Astrocyte (in vitro differentiated cells and primary cell): ENCODE measurements at regions not wholly inside any gene's neighbourhood (a gene's known extent, or its start where the extent isn't known, plus 50 kb on each side); places are given as distances from the start of the nearest gene placed in this dataset.

Source experiments
- DNase-seq: peaks from one replicate; pipeline ENCODE4 v3.0.0-alpha.2; 2010; ENCODE audit warnings: low read depth
- FAIRE-seq: peaks from 2 replicates; lab custom pipeline; 2011; peaks lifted over from hg19 to GRCh38; lab: Jason Lieb, UNC
- H2AFZ ChIP-seq: 2 replicates; pipeline ENCODE4 v1.6.0; 2012; ENCODE audit warnings: low read depth, low read length, inconsistent platforms
- H3K27ac ChIP-seq: 2 replicates; pipeline ENCODE4 v1.5.1; 2011; ENCODE audit warnings: low read depth, low read length, inconsistent platforms
- H3K27me3 ChIP-seq: 2 replicates; pipeline ENCODE4 v1.6.0; 2011; ENCODE audit warnings: low read length, inconsistent platforms; ENCODE audit not compliant: insufficient read depth
- H3K36me3 ChIP-seq: 2 replicates; pipeline ENCODE4 v1.5.1; 2011; ENCODE audit warnings: low read length, inconsistent platforms; ENCODE audit not compliant: insufficient read depth
- H3K4me1 ChIP-seq: 2 replicates; pipeline ENCODE4 v1.5.1; 2011; ENCODE audit warnings: low read length, inconsistent platforms; ENCODE audit not compliant: insufficient read depth
- H3K4me2 ChIP-seq: 2 replicates; pipeline ENCODE4 v1.6.0; 2012; ENCODE audit warnings: low read length, inconsistent platforms
- H3K4me3 ChIP-seq: 2 replicates; pipeline ENCODE4 v1.5.1; 2011; ENCODE audit warnings: low read depth, mild to moderate bottlenecking, low read length, inconsistent platforms; ENCODE audit not compliant: insufficient read depth
- H3K79me2 ChIP-seq: 2 replicates; pipeline ENCODE4 v1.6.0; 2012; ENCODE audit warnings: mild to moderate bottlenecking, low read length, inconsistent platforms; ENCODE audit not compliant: insufficient read depth
- H3K9ac ChIP-seq: 2 replicates; pipeline ENCODE4 v1.6.0; 2012; ENCODE audit warnings: mild to moderate bottlenecking, low read length, inconsistent platforms
- H3K9me3 ChIP-seq: 2 replicates; pipeline ENCODE4 v1.5.1; 2012; ENCODE audit warnings: low read depth, mild to moderate bottlenecking, low read length, inconsistent platforms; ENCODE audit not compliant: insufficient read depth
- H4K20me1 ChIP-seq: 2 replicates; pipeline ENCODE4 v1.6.0; 2012; ENCODE audit warnings: low read length, inconsistent platforms; ENCODE audit not compliant: insufficient read depth
- H3K27ac Mint-ChIP-seq: one replicate; pipeline ENCODE4 v1.8.0; 2021; ENCODE audit warnings: mild to moderate bottlenecking, mixed read lengths; ENCODE audit not compliant: unreplicated experiment
- H3K27me3 Mint-ChIP-seq: one replicate; pipeline ENCODE4 v1.8.0; 2021; ENCODE audit warnings: low read depth, mixed read lengths; ENCODE audit not compliant: unreplicated experiment
- H3K36me3 Mint-ChIP-seq: one replicate; pipeline ENCODE4 v1.8.0; 2021; ENCODE audit warnings: low read depth, mixed read lengths; ENCODE audit not compliant: unreplicated experiment
- H3K4me1 Mint-ChIP-seq: one replicate; pipeline ENCODE4 v1.8.0; 2021; ENCODE audit warnings: low read depth, mixed read lengths; ENCODE audit not compliant: unreplicated experiment
- H3K4me3 Mint-ChIP-seq: one replicate; pipeline ENCODE4 v1.8.0; 2021; ENCODE audit warnings: mild to moderate bottlenecking, moderate library complexity, mixed read lengths; ENCODE audit not compliant: unreplicated experiment
- H3K9me3 Mint-ChIP-seq: one replicate; pipeline ENCODE4 v1.8.0; 2021; ENCODE audit warnings: mild to moderate bottlenecking, mixed read lengths; ENCODE audit not compliant: unreplicated experiment
- EZH2 ChIP-seq: IDR thresholded peaks from 2 replicates; pipeline ENCODE4 v1.6.1; 2012; ENCODE audit warnings: mild to moderate bottlenecking, low read length, inconsistent platforms; ENCODE audit not compliant: insufficient read depth
- TF ChIP-seq, protein P1 (sequence below): IDR thresholded peaks from 2 replicates; pipeline ENCODE4 v1.5.1; 2011; ENCODE audit warnings: low read depth, mild to moderate bottlenecking, inconsistent platforms, low read length, moderate library complexity; ENCODE audit not compliant: insufficient read depth

GRCh38 chr1:79355090-79355489, 348.6 kb upstream of the ADGRL4 start:
- H2AFZ ChIP-seq, result peak overlapping the region; percentile 64
- no peaks in the 10 kb centered on the region for H3K79me2 ChIP-seq
- Mint-ChIP-seq H3K27me3 (no peaks in the 10 kb centered on the region), H3K27ac (peak overlapping the region; percentile 78), H3K4me3 (no peak overlapping the region), H3K9me3 (no peaks in the 10 kb centered on the region), H3K36me3 (no peaks in the 10 kb centered on the region), H3K4me1 (peaks cover 8% of the 10 kb centered on the region)
- no peaks in the 10 kb centered on the region for H3K36me3 ChIP-seq
- no peak overlapping the region for H3K4me3 ChIP-seq
- no peaks in the 10 kb centered on the region for H3K9me3 ChIP-seq
- no peaks in the 10 kb centered on the region for H3K27me3 ChIP-seq
- no peaks in the 10 kb centered on the region for H4K20me1 ChIP-seq
- H3K4me2 ChIP-seq, result no peak overlapping the region
- H3K9ac ChIP-seq, result no peak overlapping the region
- no peak for TF ChIP-seq EZH2
- TF ChIP-seq, protein P1, sequence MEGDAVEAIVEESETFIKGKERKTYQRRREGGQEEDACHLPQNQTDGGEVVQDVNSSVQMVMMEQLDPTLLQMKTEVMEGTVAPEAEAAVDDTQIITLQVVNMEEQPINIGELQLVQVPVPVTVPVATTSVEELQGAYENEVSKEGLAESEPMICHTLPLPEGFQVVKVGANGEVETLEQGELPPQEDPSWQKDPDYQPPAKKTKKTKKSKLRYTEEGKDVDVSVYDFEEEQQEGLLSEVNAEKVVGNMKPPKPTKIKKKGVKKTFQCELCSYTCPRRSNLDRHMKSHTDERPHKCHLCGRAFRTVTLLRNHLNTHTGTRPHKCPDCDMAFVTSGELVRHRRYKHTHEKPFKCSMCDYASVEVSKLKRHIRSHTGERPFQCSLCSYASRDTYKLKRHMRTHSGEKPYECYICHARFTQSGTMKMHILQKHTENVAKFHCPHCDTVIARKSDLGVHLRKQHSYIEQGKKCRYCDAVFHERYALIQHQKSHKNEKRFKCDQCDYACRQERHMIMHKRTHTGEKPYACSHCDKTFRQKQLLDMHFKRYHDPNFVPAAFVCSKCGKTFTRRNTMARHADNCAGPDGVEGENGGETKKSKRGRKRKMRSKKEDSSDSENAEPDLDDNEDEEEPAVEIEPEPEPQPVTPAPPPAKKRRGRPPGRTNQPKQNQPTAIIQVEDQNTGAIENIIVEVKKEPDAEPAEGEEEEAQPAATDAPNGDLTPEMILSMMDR, result no peak
- H3K4me1 ChIP-seq, result no peaks in the 10 kb centered on the region
- no peak overlapping the region for H3K27ac ChIP-seq
- DNase-seq (peak; percentile 55), FAIRE-seq (peak; percentile 17)

- Histone ChIP-seq H3K4me1 (no peaks in the 10 kb centered on the region), H3K36me3 (no peaks in the 10 kb centered on the region), H3K9ac (no peak overlapping the region), H3K27me3 (no peaks in the 10 kb centered on the region), H4K20me1 (no peaks in the 10 kb centered on the region), H3K79me2 (no peaks in the 10 kb centered on the region), H3K4me3 (no peak overlapping the region), H3K27ac (no peak overlapping the region), H3K9me3 (no peaks in the 10 kb centered on the region), H3K4me2 (no peak overlapping the region), H2AFZ (peak overlapping the region; percentile 4)
- Mint-ChIP-seq H3K9me3 (no peaks in the 10 kb centered on the region), H3K4me1 (peaks cover 8% of the 10 kb centered on the region), H3K36me3 (no peaks in the 10 kb centered on the region), H3K27me3 (no peaks in the 10 kb centered on the region), H3K4me3 (no peak overlapping the region), H3K27ac (no peak overlapping the region)
- FAIRE-seq (peak; percentile 81), DNase-seq (peak; percentile 37)
- TF ChIP-seq, protein P1, result peak; percentile 55
- TF ChIP-seq EZH2, result no peak
These were observed 346.7 kb upstream of the ADGRL4 start for GRCh38 chr1:79353224-79353623.

DNA sequence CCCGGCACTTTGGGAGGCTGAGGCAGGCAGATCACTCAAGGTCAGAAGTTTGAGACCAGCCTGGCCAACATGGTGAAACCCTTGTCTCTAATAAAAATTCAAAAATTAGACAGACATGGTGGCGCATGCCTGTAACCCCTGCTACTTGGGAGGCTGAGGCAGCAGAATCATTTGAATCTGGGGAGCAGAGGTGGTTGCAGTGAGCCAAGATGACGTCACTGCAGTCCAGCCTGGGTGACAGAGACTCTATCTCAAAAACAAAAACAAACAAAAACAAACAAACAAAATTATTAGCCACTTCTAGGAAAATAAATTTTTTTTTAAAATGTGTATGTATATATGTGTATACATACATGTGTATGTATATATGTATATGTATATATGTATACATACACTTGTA, 320.3 kb upstream of the ADGRL4 start:
- H3K4me1 ChIP-seq, result peaks cover 13% of the 10 kb centered on the region
- no peak overlapping the region for H3K4me2 ChIP-seq
- no peaks in the 10 kb centered on the region for H3K27me3 ChIP-seq
- no peaks in the 10 kb centered on the region for H3K9me3 ChIP-seq
- H3K36me3 Mint-ChIP-seq, result peaks cover 2% of the 10 kb centered on the region
- DNase-seq, result no peak
- peaks cover 7% of the 10 kb centered on the region for H3K9me3 Mint-ChIP-seq
- H3K79me2 ChIP-seq, result no peaks in the 10 kb centered on the region
- H3K27ac Mint-ChIP-seq, result no peak overlapping the region
- H3K27ac ChIP-seq, result no peak overlapping the region
- no peak overlapping the region for H3K4me3 Mint-ChIP-seq
- H3K4me1 Mint-ChIP-seq, result peaks cover 12% of the 10 kb centered on the region
- H3K27me3 Mint-ChIP-seq, result no peaks in the 10 kb centered on the region
- H3K36me3 ChIP-seq, result no peaks in the 10 kb centered on the region
- no peaks in the 10 kb centered on the region for H4K20me1 ChIP-seq
- no peak for TF ChIP-seq EZH2
- TF ChIP-seq, protein P1, result no peak
- no peak overlapping the region for H3K4me3 ChIP-seq
- H2AFZ ChIP-seq, result no peak overlapping the region
- no peak overlapping the region for H3K9ac ChIP-seq
- no peak for FAIRE-seq
